Smooth muscle cell (in vitro differentiated cells): ENCODE measurements at regions not wholly inside any gene's neighbourhood (a gene's known extent, or its start where the extent isn't known, plus 50 kb on each side); places are given as distances from the start of the nearest gene placed in this dataset.

Experiments
- DNase-seq: peaks from one replicate; lab custom pipeline; 2025; ENCODE audit not compliant: unreplicated experiment; lab: John Stamatoyannopoulos, UW
- H2AFZ ChIP-seq: fragments of 200-600 bp; sonication (generic); 2 replicates; pipeline ENCODE4 v1.6.0; 2016; ENCODE audit warnings: antibody characterized with exemption, low read depth, mild to moderate bottlenecking
- H3F3A ChIP-seq: fragments of 200-600 bp; sonication (generic); 2 replicates; pipeline ENCODE4 v1.6.0; 2017; ENCODE audit warnings: antibody characterized with exemption, low read depth
- H3K27ac ChIP-seq: fragments of 200-600 bp; sonication (generic); 2 replicates; pipeline ENCODE4 v1.5.1; 2016; ENCODE audit warnings: low read depth, mild to moderate bottlenecking
- H3K27me3 ChIP-seq: fragments of 200-600 bp; sonication (generic); 2 replicates; pipeline ENCODE4 v1.6.1; 2016; ENCODE audit warnings: low read depth, mild to moderate bottlenecking
- H3K36me3 ChIP-seq: fragments of 200-600 bp; sonication (generic); 2 replicates; pipeline ENCODE4 v1.5.1; 2016; ENCODE audit warnings: low read depth
- H3K4me1 ChIP-seq: fragments of 200-600 bp; sonication (generic); 2 replicates; pipeline ENCODE4 v1.5.1; 2016; ENCODE audit warnings: low read depth
- H3K4me2 ChIP-seq: fragments of 200-600 bp; sonication (generic); 2 replicates; pipeline ENCODE4 v1.6.0; 2016; ENCODE audit warnings: mild to moderate bottlenecking
- H3K4me3 ChIP-seq: fragments of 200-600 bp; sonication (generic); 2 replicates; pipeline ENCODE4 v1.5.1; 2016; ENCODE audit warnings: mild to moderate bottlenecking
- H3K79me2 ChIP-seq: fragments of 200-600 bp; sonication (generic); 2 replicates; pipeline ENCODE4 v1.6.0; 2016; ENCODE audit warnings: low read depth, mild to moderate bottlenecking
- H3K9ac ChIP-seq: fragments of 200-600 bp; sonication (generic); 2 replicates; pipeline ENCODE4 v1.6.0; 2016; ENCODE audit warnings: low read depth
- H3K9me3 ChIP-seq: fragments of 200-600 bp; sonication (generic); replicated peaks from 2 replicates; pipeline ENCODE4 v1.5.1; 2016; ENCODE audit warnings: low read depth
- H4K20me1 ChIP-seq: fragments of 200-600 bp; sonication (generic); 2 replicates; pipeline ENCODE4 v1.6.0; 2016; ENCODE audit warnings: low read depth
- CTCF ChIP-seq: fragments of 200-600 bp; sonication (generic); IDR thresholded peaks from 2 replicates; pipeline ENCODE4 v1.5.1; 2017; ENCODE audit warnings: borderline replicate concordance, mild to moderate bottlenecking, antibody characterized with exemption; ENCODE audit not compliant: insufficient read depth, poor library complexity, severe bottlenecking
- WGBS: methylation state at CpG from one replicate; pipeline ENCODE4 v1.1.7; 2016; ENCODE audit warnings: low lambda C conversion rate; 5-methylcytosine and 5-hydroxymethylcytosine counted together

GRCh38 chr1:37156646-37157045, 122.3 kb upstream of the GRIK3 start:
- Histone ChIP-seq H3K4me2 (no peak overlapping the region), H3F3A (no peaks in the 10 kb centered on the region), H3K4me3 (no peak overlapping the region), H4K20me1 (no peaks in the 10 kb centered on the region), H3K9me3 (no peaks in the 10 kb centered on the region), H3K9ac (no peak overlapping the region), H3K36me3 (no peaks in the 10 kb centered on the region), H3K27ac (no peak overlapping the region), H3K27me3 (no peaks in the 10 kb centered on the region), H3K79me2 (no peaks in the 10 kb centered on the region), H2AFZ (no peak overlapping the region), H3K4me1 (no peaks in the 10 kb centered on the region)
- TF ChIP-seq CTCF = no peak
- WGBS = 82% methylated on average over 9 of the region's 9 CpGs
- DNase-seq = no peak

- no peaks in the 10 kb centered on the region for H4K20me1 ChIP-seq
- no peaks in the 10 kb centered on the region for H3K9me3 ChIP-seq
- H3K36me3 ChIP-seq = no peaks in the 10 kb centered on the region
- no peak overlapping the region for H3K27ac ChIP-seq
- no peak overlapping the region for H3K9ac ChIP-seq
- TF ChIP-seq CTCF = no peak
- H3K79me2 ChIP-seq = no peaks in the 10 kb centered on the region
- no peak for DNase-seq
- H2AFZ ChIP-seq = no peak overlapping the region
- H3K4me2 ChIP-seq = no peak overlapping the region
- 81% methylated on average over 5 of the region's 5 CpGs for WGBS
- H3F3A ChIP-seq = no peaks in the 10 kb centered on the region
- no peak overlapping the region for H3K4me3 ChIP-seq
- no peaks in the 10 kb centered on the region for H3K4me1 ChIP-seq
- H3K27me3 ChIP-seq = no peaks in the 10 kb centered on the region
Measured at GRCh38 chr1:37157634-37158033, 123.3 kb upstream of the GRIK3 start.

- Histone ChIP-seq H2AFZ (no peak overlapping the region), H3K4me1 (no peaks in the 10 kb centered on the region), H3K79me2 (no peaks in the 10 kb centered on the region), H3K9me3 (no peaks in the 10 kb centered on the region), H3K4me3 (no peak overlapping the region), H3K9ac (no peak overlapping the region), H3F3A (no peaks in the 10 kb centered on the region), H4K20me1 (no peaks in the 10 kb centered on the region), H3K4me2 (no peak overlapping the region), H3K36me3 (no peaks in the 10 kb centered on the region), H3K27ac (no peak overlapping the region), H3K27me3 (no peaks in the 10 kb centered on the region)
- DNase-seq = no peak
- 87% methylated on average over 5 of the region's 5 CpGs for WGBS
- no peak for TF ChIP-seq CTCF
Measured at GRCh38 chr1:37158113-37158749, 123.9 kb upstream of the GRIK3 start.

- H3K27me3 ChIP-seq = no peaks in the 10 kb centered on the region
Measured at GRCh38 chr1:37159102-37159501, 124.8 kb upstream of the GRIK3 start.

More at GRCh38 chr1:37159102-37159501, 124.8 kb upstream of the GRIK3 start:
- H3K36me3 ChIP-seq = no peaks in the 10 kb centered on the region
- no peaks in the 10 kb centered on the region for H3F3A ChIP-seq
- 84% methylated on average over 1 of the region's 1 CpG for WGBS
- no peak overlapping the region for H2AFZ ChIP-seq
- DNase-seq = no peak
- no peaks in the 10 kb centered on the region for H3K4me1 ChIP-seq
- no peak for TF ChIP-seq CTCF
- H3K9ac ChIP-seq = no peak overlapping the region
- H3K27ac ChIP-seq = no peak overlapping the region
- no peak overlapping the region for H3K4me3 ChIP-seq
- no peaks in the 10 kb centered on the region for H3K9me3 ChIP-seq
- no peaks in the 10 kb centered on the region for H4K20me1 ChIP-seq
- H3K79me2 ChIP-seq = no peaks in the 10 kb centered on the region
- no peak overlapping the region for H3K4me2 ChIP-seq
